GM21528 (cell line): ENCODE measurements at regions not wholly inside any gene's neighbourhood (a gene's known extent, or its start where the extent isn't known, plus 50 kb on each side); places are given as distances from the start of the nearest gene placed in this dataset.

ENCODE experiments used
- ATAC-seq: cut with Tn5 transposase; IDR thresholded peaks from one replicate; pipeline ENCODE4 v1.9.1; 2021; ENCODE audit warnings: mild to moderate bottlenecking, moderate library complexity; ENCODE audit not compliant: unreplicated experiment, low FRiP score

- no peak for ATAC-seq
These were observed 132.2 kb upstream of the INHBA start for GRCh38 chr7:41834805-41835694.

GRCh38 chr7:41832941-41833340 lies 130.1 kb upstream of the INHBA start:
- no peak for ATAC-seq

GRCh38 chr7:41830271-41830670 lies 127.4 kb upstream of the INHBA start:
- ATAC-seq, result no peak

- no peak for ATAC-seq
These were observed 126.0 kb upstream of the INHBA start for GRCh38 chr7:41828911-41829310.

GRCh38 chr7:41826641-41827040 lies 123.8 kb upstream of the INHBA start:
- no peak for ATAC-seq

- ATAC-seq, result no peak
These were observed 123.1 kb upstream of the INHBA start for GRCh38 chr7:41825927-41826480.

GRCh38 chr7:41824284-41824683 lies 121.4 kb upstream of the INHBA start:
- no peak for ATAC-seq

- ATAC-seq, result no peak
These were observed 119.4 kb upstream of the INHBA start for GRCh38 chr7:41822259-41822817.

- ATAC-seq, result no peak
These were observed 118.8 kb upstream of the INHBA start for GRCh38 chr7:41821521-41822213.

GRCh38 chr7:41820111-41820671 lies 117.3 kb upstream of the INHBA start:
- no peak for ATAC-seq

- ATAC-seq, result no peak
These were observed 116.8 kb upstream of the INHBA start for GRCh38 chr7:41819645-41820044.

- ATAC-seq, result no peak
These were observed 116.0 kb upstream of the INHBA start for GRCh38 chr7:41818765-41819398.

- ATAC-seq, result no peak
These were observed 114.5 kb upstream of the INHBA start for GRCh38 chr7:41817386-41817785.

- no peak for ATAC-seq
These were observed 113.2 kb upstream of the INHBA start for GRCh38 chr7:41816111-41816510.

GRCh38 chr7:41814888-41815287 lies 112.0 kb upstream of the INHBA start:
- ATAC-seq, result no peak

- no peak for ATAC-seq
These were observed 110.4 kb upstream of the INHBA start for GRCh38 chr7:41813286-41813685.

GRCh38 chr7:41811941-41812340 lies 109.1 kb upstream of the INHBA start:
- no peak for ATAC-seq

- peak; percentile 94 for ATAC-seq
These were observed 107.2 kb upstream of the INHBA start for GRCh38 chr7:41809940-41810576.

- no peak for ATAC-seq
These were observed 106.6 kb upstream of the INHBA start for GRCh38 chr7:41809529-41809939.

- ATAC-seq, result no peak
These were observed 106.2 kb upstream of the INHBA start for GRCh38 chr7:41809116-41809515.
